HepG2 (cell line): ENCODE measurements at regions not wholly inside any gene's neighbourhood (a gene's known extent, or its start where the extent isn't known, plus 50 kb on each side); places are given as distances from the start of the nearest gene placed in this dataset.

Experiments
- ATAC-seq: fragments of 200-7000 bp; cut with Tn5 transposase; 3 replicates; pipeline ENCODE4 v1.9.1; 2020; ENCODE audit warnings: mild to moderate bottlenecking, moderate library complexity
- BruUV-seq: library from RNA; stranded (reverse); fragments of 400-500 nt; replicated peaks from 2 replicates; lab custom pipeline; 2021; lab: Mats Ljungman, UMichigan
- CTCF ChIA-PET: fragments of 300-600 bp; formaldehyde crosslinking; extraction: SDS; loops from one replicate; lab custom pipeline; 2021; ENCODE audit warnings: low total read pairs, inconsistent platforms, low intra/inter-chr PET ratio; lab: Yijun Ruan, JAX
- POLR2A ChIA-PET: fragments of 350-600 bp; sonication (Branson Sonifier 250); formaldehyde crosslinking; loops from one replicate; lab custom pipeline; 2020; ENCODE audit warnings: antibody characterized with exemption, inconsistent platforms; lab: Yijun Ruan, JAX
- DNase-seq: peaks from one replicate; pipeline ENCODE4 v3.0.0-alpha.2; 2015; ENCODE audit warnings: low spot score
- FAIRE-seq: peaks from 3 replicates; lab custom pipeline; 2011; peaks lifted over from hg19 to GRCh38; lab: Jason Lieb, UNC
- H2AFZ ChIP-seq: one replicate; pipeline ENCODE4 v1.6.1; 2011; ENCODE audit warnings: low read length, inconsistent platforms
- H3K27ac ChIP-seq: fragments of 300-600 bp; 3 replicates; pipeline ENCODE4 v1.8.0; 2011; ENCODE audit warnings: mixed run types, mild to moderate bottlenecking, mixed read lengths, low read length, inconsistent platforms; ENCODE audit not compliant: insufficient read depth; ENCODE audit errors: extremely low read length
- H3K27me3 ChIP-seq, 2 experiments: fragments of 200-600 bp in 1 of 2; 2 replicates in 1 of 2; 3 replicates in 1 of 2; pipeline versions ENCODE4 v1.6.0 to v1.8.0; 2011; ENCODE audit warnings: low read length in 2 of 2, mild to moderate bottlenecking in 2 of 2, moderate library complexity in 2 of 2, inconsistent platforms in 1 of 2; ENCODE audit not compliant: insufficient read depth in 2 of 2, control insufficient read depth in 1 of 2
- H3K36me3 ChIP-seq, 2 experiments: fragments of 200-600 bp in 1 of 2; replicated peaks in 1 of 2; 2 replicates in 1 of 2; 3 replicates in 1 of 2; pipeline versions ENCODE4 v1.5.1 to v1.8.0; 2011; ENCODE audit warnings: low read length in 2 of 2, inconsistent platforms in 1 of 2; ENCODE audit not compliant: insufficient read depth in 2 of 2, control insufficient read depth in 1 of 2
- H3K4me1 ChIP-seq: 2 replicates; pipeline ENCODE4 v1.5.1; 2012; ENCODE audit warnings: low read length, inconsistent platforms; ENCODE audit not compliant: insufficient read depth
- H3K4me2 ChIP-seq: 2 replicates; pipeline ENCODE4 v1.6.0; 2011; ENCODE audit warnings: low read depth, low read length, inconsistent platforms
- H3K4me3 ChIP-seq, 3 experiments: fragments of 200-600 bp in 1 of 3; sonication (generic), shearing (Covaris generic) in 1 of 3; replicated peaks in 1 of 3; 2 replicates each; pipeline ENCODE4 v1.5.1; 2011 to 2016; ENCODE audit warnings: low read length in 3 of 3, inconsistent platforms in 2 of 3, low read depth in 2 of 3, mild to moderate bottlenecking in 2 of 3, control low read depth in 1 of 3, mixed read lengths in 1 of 3; ENCODE audit not compliant: insufficient read depth in 1 of 3
- H3K79me2 ChIP-seq: one replicate; pipeline ENCODE4 v1.6.1; 2011; ENCODE audit warnings: low read length, inconsistent platforms; ENCODE audit not compliant: insufficient read depth
- H3K9ac ChIP-seq: 2 replicates; pipeline ENCODE4 v1.6.0; 2011; ENCODE audit warnings: mild to moderate bottlenecking, low read depth, low read length, inconsistent platforms; ENCODE audit not compliant: insufficient read depth
- H3K9me3 ChIP-seq: 2 replicates; pipeline ENCODE4 v1.5.1; 2012; ENCODE audit warnings: mild to moderate bottlenecking, low read length
- H4K20me1 ChIP-seq: 2 replicates; pipeline ENCODE4 v1.6.0; 2011; ENCODE audit warnings: inconsistent platforms, mild to moderate bottlenecking, low read length, moderate library complexity; ENCODE audit not compliant: insufficient read depth
- ATF7-NPFF ChIP-seq: sonication (generic); formaldehyde crosslinking; IDR thresholded peaks from 2 replicates; pipeline ENCODE4 v1.8.1; 2023; ENCODE audit warnings: mild to moderate bottlenecking, low read depth, missing genetic modification reagents, moderate library complexity
- JARID2 ChIP-seq: sonication (generic); formaldehyde crosslinking; IDR thresholded peaks from 2 replicates; pipeline ENCODE4 v1.8.1; 2023; ENCODE audit warnings: missing genetic modification reagents, inconsistent platforms; ENCODE audit not compliant: insufficient replicate concordance
- JDP2 ChIP-seq: sonication (generic); formaldehyde crosslinking; IDR thresholded peaks from 2 replicates; pipeline ENCODE4 v1.8.1; 2022; ENCODE audit warnings: missing genetic modification reagents, borderline replicate concordance
- MTA3 ChIP-seq: sonication (generic); formaldehyde crosslinking; IDR thresholded peaks from 2 replicates; pipeline ENCODE4 v1.4.0; 2020; ENCODE audit warnings: missing genetic modification reagents
- NCOA5 ChIP-seq: sonication (generic); formaldehyde crosslinking; IDR thresholded peaks from 2 replicates; pipeline ENCODE4 v1.4.0; 2020; ENCODE audit warnings: missing genetic modification reagents
- SNRNP70 ChIP-seq: fragments of 200-400 bp; formaldehyde crosslinking; IDR thresholded peaks from 2 replicates; pipeline ENCODE4 v1.6.1; 2017; ENCODE audit warnings: mild to moderate bottlenecking, low read depth, low read length, moderate library complexity
- ZFP82 ChIP-seq: sonication (generic); formaldehyde crosslinking; IDR thresholded peaks from 2 replicates; pipeline ENCODE4 v1.5.1; 2020; ENCODE audit warnings: mild to moderate bottlenecking, missing genetic modification reagents, borderline replicate concordance
- ZMYM3 ChIP-seq: sonication (generic); formaldehyde crosslinking; IDR thresholded peaks from 2 replicates; pipeline ENCODE4 v1.5.1; 2020; ENCODE audit warnings: mild to moderate bottlenecking, missing genetic modification reagents
- ZNF12 ChIP-seq: sonication (generic); formaldehyde crosslinking; IDR thresholded peaks from 2 replicates; pipeline ENCODE4 v1.5.0; 2020; ENCODE audit warnings: missing genetic modification reagents
- ZNF121 ChIP-seq: sonication (generic); formaldehyde crosslinking; IDR thresholded peaks from 2 replicates; pipeline ENCODE4 v1.5.0; 2020; ENCODE audit warnings: mild to moderate bottlenecking, missing genetic modification reagents
- ZNF17 ChIP-seq: sonication (generic); formaldehyde crosslinking; IDR thresholded peaks from 2 replicates; pipeline ENCODE4 v1.5.0; 2020; ENCODE audit warnings: mild to moderate bottlenecking, missing genetic modification reagents
- ZNF383 ChIP-seq: sonication (generic); formaldehyde crosslinking; IDR thresholded peaks from 2 replicates; pipeline ENCODE4 v1.4.0; 2020; ENCODE audit warnings: missing genetic modification reagents, mild to moderate bottlenecking, borderline replicate concordance
- ZNF652 ChIP-seq: IDR thresholded peaks from 2 replicates; pipeline ENCODE4 v1.6.1; 2016; ENCODE audit warnings: low read depth, borderline replicate concordance
- ZNF7 ChIP-seq: IDR thresholded peaks from 2 replicates; pipeline ENCODE4 v1.6.1; 2016; ENCODE audit warnings: missing biosample characterization, missing genetic modification reagents
- ZNF775 ChIP-seq: sonication (generic); formaldehyde crosslinking; IDR thresholded peaks from 2 replicates; pipeline ENCODE4 v1.4.0; 2020; ENCODE audit warnings: missing genetic modification reagents, mild to moderate bottlenecking, moderate library complexity, borderline replicate concordance
- WGBS: methylation state at CpG from one replicate; pipeline ENCODE4 v1.1.6; 2017; ENCODE audit warnings: low lambda C conversion rate; 5-methylcytosine and 5-hydroxymethylcytosine counted together
- in situ Hi-C: cut with HindIII; loops from 2 replicates; pipeline ENCODE4 v1.10.0; 2017; ENCODE audit warnings: low pct_unique_long_range_greater_than_20kb; ENCODE audit not compliant: extremely low pct_ligation_motif_present
- intact Hi-C: fragments of 100-400 bp; cut with micrococcal nuclease; formaldehyde crosslinking; loops from one replicate; pipeline ENCODE4 v1.10.0; 2022; ENCODE audit not compliant: unreplicated experiment
- TF ChIP-seq, protein P1 (sequence below): IDR thresholded peaks from 2 replicates; pipeline ENCODE4 v1.6.1; 2018; ENCODE audit warnings: missing genetic modification reagents
- TF ChIP-seq, protein P2 (sequence below): sonication (generic); formaldehyde crosslinking; IDR thresholded peaks from 2 replicates; pipeline ENCODE4 v1.5.0; 2020; ENCODE audit warnings: missing genetic modification reagents

DNA sequence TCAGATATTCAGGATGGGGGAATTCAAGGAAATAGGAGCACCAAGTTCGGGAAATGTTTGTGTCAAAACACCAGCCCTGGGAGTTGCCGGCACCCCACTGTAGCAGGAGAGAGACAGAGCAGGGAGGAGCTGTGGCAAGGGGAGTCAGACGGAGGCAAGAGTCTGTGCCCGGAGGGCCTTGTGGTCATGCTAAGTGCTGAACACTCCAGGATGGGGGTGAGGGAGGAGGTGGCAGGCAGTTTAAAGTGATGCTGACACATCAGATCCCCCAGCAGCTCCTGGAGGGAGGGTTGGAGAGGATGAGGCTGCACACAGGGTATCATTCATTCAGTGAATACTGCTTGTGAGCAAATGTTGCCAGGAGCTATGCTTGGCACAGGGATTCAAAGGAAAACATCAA, 150.3 kb upstream of the ETV3 start:
- no peak for DNase-seq
- Histone ChIP-seq H2AFZ (no peak overlapping the region), H4K20me1 (no peaks in the 10 kb centered on the region), H3K79me2 (no peaks in the 10 kb centered on the region), H3K27me3 (peaks cover 0 to 1% of the 10 kb centered on the region in 2 experiments; a peak in 3 of 5 replicates), H3K4me2 (no peak overlapping the region), H3K27ac (no peak overlapping the region), H3K4me1 (peaks cover 20% of the 10 kb centered on the region), H3K9me3 (no peaks in the 10 kb centered on the region), H3K4me3 (no peak overlapping the region), H3K36me3 (no peaks in the 10 kb centered on the region), H3K9ac (no peak overlapping the region)
- ChIA-PET CTCF (no interaction called here), POLR2A (no interaction called here)
- in situ Hi-C loops, result no loop called here
- intact Hi-C loops, result no loop called here
- no peak for FAIRE-seq
- ATAC-seq, result no peak
- 24% methylated on average over 4 of the region's 4 CpGs for WGBS
- no TSS peak for BruUV-seq
- TF ChIP-seq JARID2 (CRISPR knock-in tag), result no peak
- no peak for TF ChIP-seq ZFP82 (CRISPR knock-in tag)
- TF ChIP-seq ZMYM3 (CRISPR knock-in tag), result no peak
- no peak for TF ChIP-seq ZNF7 (CRISPR knock-in tag)
- TF ChIP-seq ZNF17 (CRISPR knock-in tag), result no peak
- no peak for TF ChIP-seq NCOA5 (CRISPR knock-in tag)

DNA sequence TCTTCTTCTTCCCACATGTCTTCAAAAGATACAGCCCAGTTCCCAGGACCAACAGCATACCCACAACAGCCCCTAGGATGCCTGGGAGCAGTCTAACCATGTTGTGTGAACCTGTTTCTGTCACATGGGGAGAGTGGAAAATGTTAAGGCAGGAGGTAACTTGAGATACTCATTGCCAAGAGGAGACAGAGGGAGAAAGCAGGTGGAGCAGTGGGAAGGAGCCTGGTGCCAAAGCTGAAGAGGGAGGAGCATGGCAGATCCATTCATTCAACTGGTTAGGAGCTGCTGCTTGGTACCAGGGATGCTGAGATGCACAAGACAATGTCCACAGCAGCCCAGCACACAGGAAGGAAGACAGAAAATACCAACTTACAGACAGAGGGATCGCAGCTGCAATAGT, 149.8 kb upstream of the ETV3 start:
- H2AFZ ChIP-seq, result no peak overlapping the region
- in situ Hi-C loops (no loop called here), intact Hi-C loops (no loop called here)
- H3K79me2 ChIP-seq, result no peaks in the 10 kb centered on the region
- no peak for FAIRE-seq
- no peak overlapping the region for H3K4me2 ChIP-seq
- H3K4me3 ChIP-seq, result no peak overlapping the region
- H3K9ac ChIP-seq, result no peak overlapping the region
- H3K27ac ChIP-seq, result no peak overlapping the region
- no peaks in the 10 kb centered on the region for H4K20me1 ChIP-seq
- ATAC-seq, result no peak
- BruUV-seq, result no TSS peak
- H3K36me3 ChIP-seq, result no peaks in the 10 kb centered on the region
- no peaks in the 10 kb centered on the region for H3K9me3 ChIP-seq
- H3K4me1 ChIP-seq, result peaks cover 15% of the 10 kb centered on the region
- ChIA-PET CTCF (no interaction called here), POLR2A (no interaction called here)
- 53% methylated on average over 1 of the region's 1 CpG for WGBS
- H3K27me3 ChIP-seq, result peaks cover 0 to 1% of the 10 kb centered on the region in 2 experiments; a peak in 3 of 5 replicates
- no peak for DNase-seq
- TF ChIP-seq ZNF12 (no peak), ZNF652 (CRISPR knock-in tag) (no peak), JDP2 (no peak), ZNF383 (CRISPR knock-in tag) (no peak), ZNF121 (CRISPR knock-in tag) (no peak), MTA3 (no peak), ZNF775 (CRISPR knock-in tag) (no peak), ATF7-NPFF (CRISPR knock-in tag) (no peak), SNRNP70 (no peak)
- TF ChIP-seq, protein P1, sequence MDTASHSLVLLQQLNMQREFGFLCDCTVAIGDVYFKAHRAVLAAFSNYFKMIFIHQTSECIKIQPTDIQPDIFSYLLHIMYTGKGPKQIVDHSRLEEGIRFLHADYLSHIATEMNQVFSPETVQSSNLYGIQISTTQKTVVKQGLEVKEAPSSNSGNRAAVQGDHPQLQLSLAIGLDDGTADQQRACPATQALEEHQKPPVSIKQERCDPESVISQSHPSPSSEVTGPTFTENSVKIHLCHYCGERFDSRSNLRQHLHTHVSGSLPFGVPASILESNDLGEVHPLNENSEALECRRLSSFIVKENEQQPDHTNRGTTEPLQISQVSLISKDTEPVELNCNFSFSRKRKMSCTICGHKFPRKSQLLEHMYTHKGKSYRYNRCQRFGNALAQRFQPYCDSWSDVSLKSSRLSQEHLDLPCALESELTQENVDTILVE (CRISPR knock-in tag), result no peak
- TF ChIP-seq, protein P2, sequence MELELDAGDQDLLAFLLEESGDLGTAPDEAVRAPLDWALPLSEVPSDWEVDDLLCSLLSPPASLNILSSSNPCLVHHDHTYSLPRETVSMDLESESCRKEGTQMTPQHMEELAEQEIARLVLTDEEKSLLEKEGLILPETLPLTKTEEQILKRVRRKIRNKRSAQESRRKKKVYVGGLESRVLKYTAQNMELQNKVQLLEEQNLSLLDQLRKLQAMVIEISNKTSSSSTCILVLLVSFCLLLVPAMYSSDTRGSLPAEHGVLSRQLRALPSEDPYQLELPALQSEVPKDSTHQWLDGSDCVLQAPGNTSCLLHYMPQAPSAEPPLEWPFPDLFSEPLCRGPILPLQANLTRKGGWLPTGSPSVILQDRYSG (CRISPR knock-in tag), result no peak
